ENCODE measurements at regions not wholly inside any gene's neighbourhood (a gene's known extent, or its start where the extent isn't known, plus 50 kb on each side); places are given as distances from the start of the nearest gene placed in this dataset.

GRCh38 chr9:90012949-90013348, 408.1 kb downstream of the GADD45G start:
- no peak for DNase-seq

DNA sequence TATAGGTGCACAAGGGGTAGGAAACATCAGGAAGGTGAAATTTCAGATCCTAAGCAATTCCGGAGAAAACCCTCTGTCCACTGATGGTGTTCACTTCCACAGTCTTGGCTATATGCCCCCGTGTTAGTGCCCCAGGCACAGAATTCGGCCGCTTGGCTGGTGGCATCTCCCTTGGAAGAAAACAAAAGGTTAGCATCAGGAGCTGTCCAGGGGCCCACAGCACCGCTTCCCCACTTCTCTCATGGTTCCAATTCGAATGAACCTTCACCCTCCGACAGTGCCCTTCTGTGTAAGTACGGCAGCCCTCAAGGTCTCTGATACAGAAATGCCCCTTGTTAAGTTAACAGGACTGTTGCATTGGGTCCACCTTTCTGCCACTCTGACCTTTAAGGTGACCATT, 409.0 kb downstream of the GADD45G start:
- DNase-seq, result no peak

DNA sequence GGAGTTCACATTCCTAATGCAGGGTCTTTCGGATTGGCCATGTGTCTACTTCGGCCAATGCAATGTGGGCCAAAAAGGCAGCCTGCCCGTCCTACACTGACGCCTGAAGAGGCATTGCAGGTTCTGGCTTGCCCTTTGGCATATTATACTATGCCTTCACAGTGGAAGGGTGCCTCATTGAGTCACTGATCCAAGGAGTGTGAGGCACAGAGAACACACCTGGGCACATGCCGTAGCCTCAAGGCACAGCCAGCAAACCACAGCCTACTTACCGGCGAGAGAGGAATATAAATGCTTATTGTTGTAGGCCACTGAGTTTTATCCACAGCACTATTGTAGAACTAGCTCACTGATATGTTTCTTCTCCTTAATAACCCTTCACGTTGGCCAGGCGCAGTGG, 409.6 kb downstream of the GADD45G start:
- DNase-seq, result no peak

- DNase-seq, result no peak
These were observed 411.5 kb downstream of the GADD45G start for GRCh38 chr9:90016272-90016671.

- DNase-seq, result no peak
These were observed 412.9 kb downstream of the GADD45G start for GRCh38 chr9:90017679-90018078.

GRCh38 chr9:90018688-90019087, 413.9 kb downstream of the GADD45G start:
- no peak for DNase-seq

DNA sequence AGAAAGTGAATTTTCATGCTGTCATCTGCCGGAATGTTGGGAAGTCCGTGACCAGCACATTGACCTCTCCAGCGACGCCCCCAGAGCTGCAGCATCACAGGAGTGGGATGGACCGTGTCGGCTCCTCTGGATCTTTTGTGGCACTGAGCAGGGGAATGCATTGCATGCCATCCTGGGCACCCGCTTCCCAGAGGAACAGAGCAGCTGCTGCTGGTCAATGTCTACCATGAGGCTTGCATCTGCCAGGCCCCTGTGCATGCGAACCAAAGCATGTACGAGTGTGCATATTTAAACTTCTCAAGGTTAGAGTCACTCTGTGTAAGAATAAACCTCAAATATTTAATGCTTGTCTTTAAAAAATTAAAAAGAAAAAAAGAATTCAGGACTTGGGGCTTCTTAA, 414.8 kb downstream of the GADD45G start:
- DNase-seq, result no peak

- no peak for DNase-seq
These were observed 415.6 kb downstream of the GADD45G start for GRCh38 chr9:90020276-90020871.

DNA sequence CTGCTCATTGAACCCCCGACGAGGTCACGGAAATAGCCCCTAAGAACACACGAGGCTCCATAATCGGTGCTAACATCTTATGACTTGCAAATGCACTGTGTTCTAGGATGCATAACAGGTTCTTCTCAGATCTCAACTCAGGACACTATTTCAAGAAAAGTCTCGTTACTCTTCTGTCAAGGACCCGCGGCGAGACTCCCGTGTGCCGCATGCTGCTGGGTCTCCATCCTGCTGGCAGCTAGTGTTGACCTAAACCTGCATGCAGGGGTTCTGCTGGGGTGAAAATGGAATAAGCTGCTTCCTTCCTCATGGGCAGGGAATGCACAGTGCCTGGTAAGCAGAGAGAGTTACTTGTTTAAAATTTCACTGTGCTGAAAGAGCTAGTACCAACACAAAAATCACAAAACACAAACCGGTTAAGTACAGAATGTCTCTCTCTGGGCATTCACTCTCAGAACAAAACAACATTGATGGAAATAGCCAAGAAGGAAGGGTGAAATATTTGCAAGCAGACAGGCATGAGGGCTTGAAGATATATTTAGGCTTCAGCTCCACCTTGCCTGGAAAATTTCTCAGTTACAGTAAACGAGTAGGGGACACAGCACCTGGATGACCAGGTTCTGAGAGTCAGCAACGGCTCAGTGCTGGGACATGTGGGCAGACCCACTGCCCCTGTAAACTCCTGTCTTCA, 416.5 kb downstream of the GADD45G start:
- no peak for DNase-seq

- no peak for DNase-seq
These were observed 417.7 kb downstream of the GADD45G start for GRCh38 chr9:90022474-90022873.

- no peak for DNase-seq
These were observed 419.0 kb downstream of the GADD45G start for GRCh38 chr9:90023861-90024260.

DNA sequence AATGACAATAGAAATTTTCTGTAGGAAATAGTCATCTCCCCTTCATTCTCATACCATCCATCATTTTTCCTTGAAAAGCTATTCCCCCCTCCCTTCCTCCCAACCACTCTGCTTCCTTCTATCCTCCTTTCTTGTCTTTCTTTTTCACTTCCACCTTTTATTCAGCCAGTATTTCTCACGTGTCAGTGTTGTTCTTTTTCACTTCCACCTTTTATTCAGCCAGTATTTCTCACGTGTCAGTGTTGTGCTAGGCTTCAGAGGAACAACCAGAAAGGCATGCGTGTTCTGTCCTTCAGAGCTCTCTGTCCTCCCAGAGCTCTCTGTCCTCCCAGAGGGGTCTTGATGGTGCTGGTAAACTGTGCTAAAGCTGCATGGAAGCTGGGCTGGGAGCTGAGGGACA, 419.6 kb downstream of the GADD45G start:
- DNase-seq, result no peak

GRCh38 chr9:90024823-90025222, 420.0 kb downstream of the GADD45G start:
- DNase-seq, result no peak

DNA sequence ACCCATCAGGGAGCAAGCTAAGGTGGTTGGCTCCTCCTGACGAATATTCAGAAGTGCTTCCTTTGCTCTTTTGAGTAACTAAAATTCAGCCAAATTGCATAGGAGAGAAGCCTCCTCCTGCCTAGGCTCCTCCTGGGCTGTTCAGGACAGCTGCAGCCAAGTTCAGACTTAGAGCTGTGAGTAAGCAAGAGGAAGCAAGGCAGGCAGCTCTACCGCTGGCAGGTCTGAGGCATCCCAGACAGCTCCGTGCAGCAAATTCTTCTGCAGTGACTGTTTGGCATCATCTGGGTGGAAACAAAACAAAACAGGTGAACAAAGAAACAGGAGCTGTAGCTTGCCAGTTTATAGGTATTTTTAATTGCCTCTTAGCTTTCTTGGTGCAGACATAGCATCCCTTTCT, 421.0 kb downstream of the GADD45G start:
- DNase-seq, result no peak

- no peak for DNase-seq
These were observed 422.5 kb downstream of the GADD45G start for GRCh38 chr9:90027296-90027790.

DNA sequence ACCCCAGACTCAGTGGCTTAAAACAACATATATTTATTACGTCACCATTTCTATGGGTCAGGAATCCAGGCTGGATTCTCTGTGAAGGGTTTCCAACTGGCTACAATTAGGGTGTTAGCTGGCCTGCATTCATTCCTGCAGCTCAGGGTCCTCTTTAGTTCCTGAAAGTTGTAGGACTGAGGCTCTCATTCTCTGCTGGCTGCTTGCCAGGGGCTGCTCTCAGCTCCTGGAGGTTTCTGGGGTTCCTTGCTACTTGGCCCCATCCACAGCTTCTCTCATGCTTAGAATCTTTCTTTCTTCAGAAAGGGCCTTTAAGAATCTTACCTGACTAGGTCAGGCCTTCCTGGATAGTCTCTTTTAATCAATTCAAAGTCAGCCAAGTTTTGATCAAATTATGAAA, 424.6 kb downstream of the GADD45G start:
- no peak for DNase-seq

DNA sequence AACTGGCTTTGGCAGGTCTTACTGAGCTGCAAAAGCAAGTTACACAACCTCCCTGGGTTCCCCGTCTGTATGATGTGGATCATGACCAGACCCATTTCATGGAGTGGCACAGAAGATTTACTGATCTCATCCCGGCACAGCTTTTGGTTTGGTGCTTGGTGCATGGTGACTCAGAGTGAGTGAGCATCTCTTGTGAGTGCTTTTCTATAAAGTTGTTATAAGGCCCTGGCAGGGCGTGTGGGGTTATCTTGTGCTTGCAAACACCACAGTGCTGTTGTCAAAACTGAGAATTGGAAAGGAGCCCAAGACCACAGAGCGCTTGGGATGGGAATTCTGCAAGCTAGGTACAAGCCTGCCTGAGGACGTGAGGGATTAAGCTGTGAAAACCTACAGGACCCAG, 425.2 kb downstream of the GADD45G start:
- DNase-seq, result no peak

DNA sequence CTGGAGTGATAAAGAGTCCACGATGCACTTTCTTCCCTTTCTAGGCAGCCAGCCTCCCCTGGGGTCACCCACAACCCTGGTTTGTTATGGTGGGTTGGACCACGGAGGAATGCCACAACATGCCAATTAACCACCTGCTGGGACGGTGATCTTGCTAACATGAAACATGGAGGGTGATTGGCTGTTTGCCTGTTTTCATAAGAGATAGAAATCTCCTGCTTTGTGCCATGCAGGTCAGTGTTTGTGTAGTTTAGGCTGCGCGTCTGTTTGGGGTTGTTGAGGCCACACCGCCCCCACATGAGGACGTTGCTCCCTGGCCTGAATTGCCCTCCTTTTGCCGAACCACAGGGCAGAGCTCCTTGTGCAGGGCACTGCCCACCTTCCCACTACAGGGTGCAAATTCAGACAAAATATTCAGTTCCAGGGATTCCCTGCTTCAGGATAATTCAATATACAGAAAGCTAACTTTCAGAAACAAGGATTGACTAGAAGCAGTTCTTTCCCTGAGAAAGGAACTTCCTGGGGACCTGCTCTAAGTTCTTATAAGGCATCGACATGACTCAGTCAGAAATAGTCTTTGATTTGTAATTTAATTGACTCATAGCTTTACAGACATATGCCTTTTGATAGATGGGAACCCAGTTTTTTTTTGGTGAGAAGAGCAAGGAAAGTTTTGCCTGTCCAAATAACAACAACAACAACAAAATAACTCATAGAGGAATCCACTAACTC, 427.6 kb downstream of the GADD45G start:
- DNase-seq, result no peak

DNA sequence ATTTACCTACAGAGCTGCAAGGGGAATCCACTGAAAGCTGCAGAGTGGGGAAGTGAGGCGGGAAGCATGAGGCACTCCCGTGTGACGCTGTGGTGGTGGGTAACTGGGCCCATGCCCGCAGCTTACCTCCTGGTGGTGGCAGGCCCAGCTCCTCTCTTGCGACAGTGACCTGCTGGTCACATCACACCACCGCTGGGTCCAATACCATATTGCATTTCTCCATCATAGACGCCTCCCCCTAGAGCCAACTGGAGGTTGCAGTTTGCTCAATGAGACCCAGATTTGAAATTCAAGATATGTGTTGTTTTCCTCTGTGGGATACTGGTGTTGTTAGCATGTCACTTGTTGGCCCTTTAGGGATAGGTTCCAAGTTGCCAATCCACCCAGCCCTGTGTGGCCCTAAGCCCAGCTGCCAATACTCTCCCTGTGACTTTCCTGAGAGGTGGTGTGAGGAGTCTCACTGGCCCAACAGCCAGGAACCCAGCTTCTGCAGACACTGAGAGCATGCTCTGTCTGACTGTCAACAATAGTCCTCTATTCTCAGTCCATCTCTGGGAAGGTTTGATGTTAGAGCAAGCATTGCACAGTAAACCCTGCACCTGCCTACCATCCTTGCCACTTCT, 428.3 kb downstream of the GADD45G start:
- DNase-seq, result no peak

- no peak for DNase-seq
These were observed 429.3 kb downstream of the GADD45G start for GRCh38 chr9:90034071-90034470.

- DNase-seq, result no peak
These were observed 430.7 kb downstream of the GADD45G start for GRCh38 chr9:90035471-90035870.

DNA sequence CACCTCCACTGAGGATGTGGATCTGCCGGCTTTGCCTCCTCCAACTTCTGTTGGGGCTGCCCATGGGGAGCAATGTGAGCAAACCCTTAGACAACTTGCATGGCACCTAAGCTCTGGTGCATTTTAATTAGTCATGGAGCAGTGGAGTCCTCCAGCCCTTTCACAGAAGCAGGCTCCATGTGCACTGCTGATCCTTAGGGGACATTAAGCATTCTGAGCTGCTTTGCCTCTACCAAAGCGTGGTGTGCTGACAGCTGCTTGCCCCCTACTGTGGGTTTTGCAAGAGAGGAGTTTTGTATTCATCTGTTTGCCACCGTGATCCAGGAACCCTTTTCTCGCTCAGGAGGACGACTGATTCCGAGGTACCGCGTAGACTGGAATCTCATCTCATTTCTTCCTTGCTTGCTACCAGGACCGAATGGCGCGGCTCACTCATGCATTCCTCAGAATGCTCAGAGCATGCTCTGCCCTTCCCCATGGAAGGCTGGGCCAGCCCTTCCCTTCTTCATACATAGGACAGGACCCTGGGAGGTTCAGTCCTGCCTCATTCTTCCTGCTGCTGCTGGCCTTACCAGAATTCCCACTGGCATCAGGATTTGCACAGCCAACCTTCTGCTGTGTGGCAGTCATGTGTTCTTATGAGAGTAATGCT, 432.5 kb downstream of the GADD45G start:
- no peak for DNase-seq

- DNase-seq, result no peak
These were observed 434.0 kb downstream of the GADD45G start for GRCh38 chr9:90038763-90039162.
